Activated naive CD8-positive, alpha-beta T cell treated with anti-CD3 and anti-CD28 coated beads, Interleukin-2, amount 10 ng/mL, durations not matched to agents 7 days and 5 days (primary cell): ENCODE measurements at regions not wholly inside any gene's neighbourhood (a gene's known extent, or its start where the extent isn't known, plus 50 kb on each side); places are given as distances from the start of the nearest gene placed in this dataset.

Source experiments
- ATAC-seq: fragments of 150-1000 bp; cut with Tn5 transposase; one replicate; pipeline ENCODE4 v1.10.0; 2021; ENCODE audit warnings: low read depth, moderate library complexity
- POLR2A ChIA-PET: fragments of 350-600 bp; sonication (Branson Sonifier 250); formaldehyde crosslinking; loops from one replicate; lab custom pipeline; 2021; ENCODE audit warnings: antibody characterized with exemption; lab: Charles Lee
- DNase-seq: peaks from one replicate; pipeline ENCODE4 v3.0.0; 2021
- H3K27ac Mint-ChIP-seq: one replicate; pipeline ENCODE4 v1.8.0; 2022; ENCODE audit warnings: mild to moderate bottlenecking, mixed read lengths
- H3K27me3 Mint-ChIP-seq: one replicate; pipeline ENCODE4 v1.8.0; 2022; ENCODE audit warnings: mild to moderate bottlenecking, moderate library complexity, mixed read lengths
- H3K36me3 Mint-ChIP-seq: one replicate; pipeline ENCODE4 v1.8.0; 2021; ENCODE audit warnings: mild to moderate bottlenecking, mixed read lengths
- H3K4me1 Mint-ChIP-seq: one replicate; pipeline ENCODE4 v1.8.0; 2021; ENCODE audit warnings: mixed read lengths
- H3K4me3 Mint-ChIP-seq: one replicate; pipeline ENCODE4 v1.8.0; 2022; ENCODE audit warnings: mild to moderate bottlenecking, moderate library complexity, mixed read lengths
- H3K9me3 Mint-ChIP-seq: one replicate; pipeline ENCODE4 v1.8.0; 2021; ENCODE audit warnings: mixed read lengths

- DNase-seq: no peak
- H3K27ac Mint-ChIP-seq: no peak overlapping the region
- no peaks in the 10 kb centered on the region for H3K9me3 Mint-ChIP-seq
- POLR2A ChIA-PET: no interaction called here
- no peaks in the 10 kb centered on the region for H3K36me3 Mint-ChIP-seq
- H3K4me1 Mint-ChIP-seq: no peaks in the 10 kb centered on the region
- ATAC-seq: no peak
- H3K4me3 Mint-ChIP-seq: no peak overlapping the region
- no peaks in the 10 kb centered on the region for H3K27me3 Mint-ChIP-seq
Measured at GRCh38 chrX:140362861-140363260, 142.0 kb downstream of the SOX3 start.

GRCh38 chrX:140360924-140361323, 143.9 kb downstream of the SOX3 start:
- no peaks in the 10 kb centered on the region for H3K27me3 Mint-ChIP-seq
- H3K36me3 Mint-ChIP-seq: no peaks in the 10 kb centered on the region

GRCh38 chrX:140360284-140360683, 144.6 kb downstream of the SOX3 start:
- Mint-ChIP-seq H3K27ac (no peak overlapping the region), H3K9me3 (no peaks in the 10 kb centered on the region), H3K27me3 (no peaks in the 10 kb centered on the region), H3K4me3 (no peak overlapping the region), H3K4me1 (no peaks in the 10 kb centered on the region), H3K36me3 (no peaks in the 10 kb centered on the region)
- POLR2A ChIA-PET: no interaction called here
- ATAC-seq (no peak), DNase-seq (no peak)

More at GRCh38 chrX:140360924-140361323, 143.9 kb downstream of the SOX3 start:
- no peaks in the 10 kb centered on the region for H3K4me1 Mint-ChIP-seq
- ATAC-seq (no peak), DNase-seq (no peak)
- no peak overlapping the region for H3K27ac Mint-ChIP-seq
- POLR2A ChIA-PET: no interaction called here
- no peak overlapping the region for H3K4me3 Mint-ChIP-seq
- H3K9me3 Mint-ChIP-seq: no peaks in the 10 kb centered on the region

GRCh38 chrX:140355922-140356321, 148.9 kb downstream of the SOX3 start:
- H3K4me1 Mint-ChIP-seq: no peaks in the 10 kb centered on the region
- H3K27me3 Mint-ChIP-seq: no peaks in the 10 kb centered on the region
- no peak overlapping the region for H3K27ac Mint-ChIP-seq
- DNase-seq (no peak), ATAC-seq (no peak)
- H3K36me3 Mint-ChIP-seq: no peaks in the 10 kb centered on the region
- no peaks in the 10 kb centered on the region for H3K9me3 Mint-ChIP-seq
- POLR2A ChIA-PET: no interaction called here
- H3K4me3 Mint-ChIP-seq: no peak overlapping the region

- Mint-ChIP-seq H3K9me3 (no peaks in the 10 kb centered on the region), H3K27me3 (no peaks in the 10 kb centered on the region), H3K27ac (no peak overlapping the region), H3K36me3 (no peaks in the 10 kb centered on the region), H3K4me1 (no peaks in the 10 kb centered on the region), H3K4me3 (no peak overlapping the region)
- no peak for DNase-seq
- no peak for ATAC-seq
- POLR2A ChIA-PET: no interaction called here
Measured at GRCh38 chrX:140355429-140355828, 149.4 kb downstream of the SOX3 start.

GRCh38 chrX:140354431-140355120, 150.3 kb downstream of the SOX3 start:
- no peak overlapping the region for H3K4me3 Mint-ChIP-seq
- H3K27me3 Mint-ChIP-seq: no peaks in the 10 kb centered on the region
- ATAC-seq: no peak
- H3K27ac Mint-ChIP-seq: no peak overlapping the region
- POLR2A ChIA-PET: no interaction called here
- no peaks in the 10 kb centered on the region for H3K9me3 Mint-ChIP-seq
- no peak for DNase-seq
- no peaks in the 10 kb centered on the region for H3K36me3 Mint-ChIP-seq
- H3K4me1 Mint-ChIP-seq: no peaks in the 10 kb centered on the region

GRCh38 chrX:140346729-140347128, 158.1 kb downstream of the SOX3 start:
- no peak for DNase-seq
- Mint-ChIP-seq H3K4me3 (no peak overlapping the region), H3K4me1 (no peaks in the 10 kb centered on the region), H3K27ac (no peak overlapping the region), H3K9me3 (no peaks in the 10 kb centered on the region), H3K36me3 (no peaks in the 10 kb centered on the region), H3K27me3 (no peaks in the 10 kb centered on the region)
- POLR2A ChIA-PET: no interaction called here
- ATAC-seq: no peak

GRCh38 chrX:140343226-140343868, 161.5 kb downstream of the SOX3 start:
- POLR2A ChIA-PET: no interaction called here
- Mint-ChIP-seq H3K27me3 (no peaks in the 10 kb centered on the region), H3K4me1 (no peaks in the 10 kb centered on the region), H3K9me3 (no peaks in the 10 kb centered on the region), H3K36me3 (no peaks in the 10 kb centered on the region), H3K4me3 (no peak overlapping the region), H3K27ac (no peak overlapping the region)
- ATAC-seq: no peak
- DNase-seq: no peak

GRCh38 chrX:140342410-140342809, 162.5 kb downstream of the SOX3 start:
- Mint-ChIP-seq H3K27me3 (no peaks in the 10 kb centered on the region), H3K9me3 (no peaks in the 10 kb centered on the region), H3K4me1 (no peaks in the 10 kb centered on the region), H3K4me3 (no peak overlapping the region), H3K36me3 (no peaks in the 10 kb centered on the region), H3K27ac (no peak overlapping the region)
- ATAC-seq: no peak
- POLR2A ChIA-PET: no interaction called here
- DNase-seq: no peak

GRCh38 chrX:140337263-140337662, 167.6 kb downstream of the SOX3 start:
- ATAC-seq: no peak
- Mint-ChIP-seq H3K36me3 (no peaks in the 10 kb centered on the region), H3K4me1 (no peaks in the 10 kb centered on the region), H3K27me3 (no peaks in the 10 kb centered on the region), H3K27ac (no peak overlapping the region), H3K9me3 (no peaks in the 10 kb centered on the region), H3K4me3 (no peak overlapping the region)
- POLR2A ChIA-PET: no interaction called here
- no peak for DNase-seq

- H3K27ac Mint-ChIP-seq: no peak overlapping the region
Measured at GRCh38 chrX:140318296-140318695, 186.6 kb downstream of the SOX3 start.

GRCh38 chrX:140317462-140317861, 187.4 kb downstream of the SOX3 start:
- POLR2A ChIA-PET: no interaction called here
- DNase-seq (no peak), ATAC-seq (no peak)
- Mint-ChIP-seq H3K9me3 (no peaks in the 10 kb centered on the region), H3K4me3 (no peak overlapping the region), H3K36me3 (no peaks in the 10 kb centered on the region), H3K27ac (no peak overlapping the region), H3K27me3 (no peaks in the 10 kb centered on the region), H3K4me1 (no peaks in the 10 kb centered on the region)

More at GRCh38 chrX:140318296-140318695, 186.6 kb downstream of the SOX3 start:
- Mint-ChIP-seq H3K27me3 (no peaks in the 10 kb centered on the region), H3K36me3 (no peaks in the 10 kb centered on the region), H3K4me3 (no peak overlapping the region), H3K9me3 (no peaks in the 10 kb centered on the region), H3K4me1 (no peaks in the 10 kb centered on the region)
- no peak for DNase-seq
- POLR2A ChIA-PET: no interaction called here
- no peak for ATAC-seq

GRCh38 chrX:140298960-140299825, 205.7 kb downstream of the SOX3 start:
- no peak for DNase-seq
- no peaks in the 10 kb centered on the region for H3K4me1 Mint-ChIP-seq
- H3K9me3 Mint-ChIP-seq: no peaks in the 10 kb centered on the region
- H3K4me3 Mint-ChIP-seq: no peak overlapping the region
- no peaks in the 10 kb centered on the region for H3K36me3 Mint-ChIP-seq
- H3K27ac Mint-ChIP-seq: no peak overlapping the region
- no peak for ATAC-seq
- POLR2A ChIA-PET: no interaction called here
- no peaks in the 10 kb centered on the region for H3K27me3 Mint-ChIP-seq

- no peak overlapping the region for H3K27ac Mint-ChIP-seq
- ATAC-seq (no peak), DNase-seq (no peak)
- no peaks in the 10 kb centered on the region for H3K4me1 Mint-ChIP-seq
- no peaks in the 10 kb centered on the region for H3K9me3 Mint-ChIP-seq
- POLR2A ChIA-PET: no interaction called here
- no peaks in the 10 kb centered on the region for H3K27me3 Mint-ChIP-seq
- no peak overlapping the region for H3K4me3 Mint-ChIP-seq
- no peaks in the 10 kb centered on the region for H3K36me3 Mint-ChIP-seq
Measured at GRCh38 chrX:140297273-140297672, 207.6 kb downstream of the SOX3 start.
